Ishikawa (cell line): ENCODE measurements at regions not wholly inside any gene's neighbourhood (a gene's known extent, or its start where the extent isn't known, plus 50 kb on each side); places are given as distances from the start of the nearest gene placed in this dataset.

ENCODE experiments used
- CEBPB ChIP-seq: IDR thresholded peaks from 2 replicates; pipeline ENCODE4 v1.6.1; 2012
- CREB1 ChIP-seq: IDR thresholded peaks from 2 replicates; pipeline ENCODE4 v1.6.1; 2012; ENCODE audit warnings: low read depth
- EP300 ChIP-seq: IDR thresholded peaks from 2 replicates; pipeline ENCODE4 v1.6.1; 2012; ENCODE audit warnings: borderline replicate concordance
- FOXM1 ChIP-seq: IDR thresholded peaks from 2 replicates; pipeline ENCODE4 v1.6.1; 2012; ENCODE audit warnings: low read depth, borderline replicate concordance
- NFIC ChIP-seq: IDR thresholded peaks from 2 replicates; pipeline ENCODE4 v1.6.1; 2012
- RAD21 ChIP-seq: IDR thresholded peaks from 2 replicates; pipeline ENCODE4 v1.6.1; 2012; ENCODE audit warnings: low read depth
- REST ChIP-seq: IDR thresholded peaks from 2 replicates; pipeline ENCODE4 v1.6.1; 2012; ENCODE audit warnings: low read depth, mild to moderate bottlenecking
- TAF1 ChIP-seq: IDR thresholded peaks from 2 replicates; pipeline ENCODE4 v1.6.1; 2012; ENCODE audit warnings: low read depth, mild to moderate bottlenecking
- TCF12 ChIP-seq: IDR thresholded peaks from 2 replicates; pipeline ENCODE4 v1.6.1; 2012; ENCODE audit warnings: low read depth
- YY1 ChIP-seq: IDR thresholded peaks from 2 replicates; pipeline ENCODE4 v1.6.1; 2012; ENCODE audit warnings: low read depth
- ZBTB7A ChIP-seq: IDR thresholded peaks from 2 replicates; pipeline ENCODE4 v1.6.1; 2012; ENCODE audit warnings: low read depth
- TF ChIP-seq, protein P1 (sequence below): IDR thresholded peaks from 2 replicates; pipeline ENCODE4 v1.6.1; 2012

DNA sequence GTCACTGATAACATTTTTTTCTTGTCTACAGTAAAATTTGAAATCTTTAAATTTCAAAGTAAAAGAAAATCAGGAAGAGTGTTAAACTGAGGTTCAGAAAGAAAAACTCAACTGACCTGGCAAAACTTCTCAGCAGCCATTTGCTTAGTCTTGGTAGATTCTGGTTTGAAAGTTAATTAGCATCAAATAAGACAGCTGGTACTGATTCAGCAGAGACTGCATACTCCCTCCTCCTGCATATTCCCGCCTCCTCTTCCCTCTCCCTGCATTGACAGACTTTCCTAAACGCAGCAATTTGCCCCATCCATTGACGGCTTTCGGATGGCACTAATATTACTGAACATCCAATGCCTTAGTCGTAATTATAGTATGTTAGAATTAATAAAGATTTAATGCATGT lies 520.8 kb downstream of the FLRT2 start:
- TF ChIP-seq NFIC (no peak), EP300 (no peak), YY1 (no peak), FOXM1 (no peak), REST (no peak), ZBTB7A (no peak), TAF1 (no peak), RAD21 (no peak), CREB1 (no peak), TCF12 (no peak), CEBPB (no peak)
- TF ChIP-seq, protein P1, sequence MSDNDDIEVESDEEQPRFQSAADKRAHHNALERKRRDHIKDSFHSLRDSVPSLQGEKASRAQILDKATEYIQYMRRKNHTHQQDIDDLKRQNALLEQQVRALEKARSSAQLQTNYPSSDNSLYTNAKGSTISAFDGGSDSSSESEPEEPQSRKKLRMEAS: no peak
